COLO668 (cell line): ENCODE measurements at regions not wholly inside any gene's neighbourhood (a gene's known extent, or its start where the extent isn't known, plus 50 kb on each side); places are given as distances from the start of the nearest gene placed in this dataset.

ENCODE experiments used
- DNase-seq: peaks from one replicate; lab custom pipeline; 2025; ENCODE audit not compliant: unreplicated experiment; lab: John Stamatoyannopoulos, UW

DNA sequence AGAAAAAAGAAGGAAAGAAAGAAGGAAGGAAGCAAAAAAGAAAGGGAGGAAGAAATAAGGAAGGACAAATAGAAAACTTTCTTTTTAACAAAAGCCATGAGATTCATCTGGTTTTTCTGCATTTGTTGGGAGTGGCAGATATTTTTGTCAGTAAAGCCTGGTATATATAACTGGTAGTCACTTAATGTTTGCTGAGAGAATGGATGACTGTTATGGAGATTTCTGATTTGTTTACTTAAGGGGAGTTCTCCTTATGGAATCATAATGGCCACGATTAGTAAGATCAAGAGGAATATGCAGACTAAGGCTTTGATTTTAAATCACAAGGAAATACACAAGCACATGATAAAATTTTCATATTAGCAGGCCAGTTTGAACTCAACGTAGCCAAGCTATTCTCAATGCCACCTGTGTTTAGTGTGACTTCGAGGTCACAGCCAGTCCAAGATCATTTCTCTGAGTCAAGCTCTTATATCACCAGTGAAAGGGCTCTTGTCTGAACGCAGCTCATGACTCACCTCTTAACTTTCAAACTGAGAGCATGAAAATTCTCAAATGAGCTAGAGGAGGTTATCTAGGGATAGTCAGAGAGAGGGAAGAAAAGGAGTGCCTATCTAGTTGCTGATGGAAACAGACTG lies 445.1 kb upstream of the ZMIZ1 start:
- DNase-seq = no peak

GRCh38 chr10:78624791-78625190 lies 444.0 kb upstream of the ZMIZ1 start:
- DNase-seq = no peak

DNA sequence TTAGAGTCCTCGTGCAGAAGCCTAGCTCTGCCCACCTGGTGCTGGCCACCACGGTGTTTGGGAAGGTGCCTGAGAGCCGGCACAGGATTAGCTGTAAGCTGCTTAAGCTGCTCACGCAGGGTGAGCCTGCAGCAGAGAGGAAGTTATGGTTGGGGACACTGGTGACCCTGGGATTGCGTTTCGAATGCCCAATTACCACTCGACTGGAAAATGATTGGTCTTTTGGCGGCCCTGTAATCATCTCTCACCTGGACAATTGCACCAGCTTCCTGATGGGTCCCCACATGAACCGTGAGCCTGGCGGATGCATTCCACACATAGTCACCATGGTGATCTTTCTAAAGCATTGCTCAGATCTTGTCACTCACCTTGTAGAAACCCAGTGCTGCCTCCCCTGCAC lies 442.3 kb upstream of the ZMIZ1 start:
- DNase-seq = no peak

DNA sequence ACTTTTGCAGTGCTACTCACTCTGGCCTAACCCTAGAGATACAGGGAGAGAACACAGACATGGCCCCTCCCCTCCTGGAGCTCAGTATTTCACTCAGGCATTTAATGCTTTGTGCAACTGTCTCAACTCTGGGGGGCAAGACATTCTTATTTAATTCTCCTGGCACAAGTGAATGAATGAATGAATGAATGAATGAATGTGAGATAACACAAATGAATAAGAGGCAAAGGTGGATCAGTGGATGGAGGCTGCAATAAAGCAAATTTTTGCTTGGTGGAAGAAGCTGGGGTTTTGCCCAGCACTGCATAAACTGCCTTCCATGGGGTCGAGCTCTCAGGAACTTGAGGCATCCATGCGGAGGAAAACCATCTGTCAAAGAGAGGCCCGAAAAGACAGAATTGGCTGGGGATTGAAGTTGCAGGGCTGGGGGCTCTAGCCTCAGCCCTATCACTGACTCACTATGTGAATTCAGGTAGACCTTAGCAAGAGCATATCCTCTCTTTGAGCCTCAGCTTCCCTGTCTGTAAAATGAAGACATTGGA lies 441.4 kb upstream of the ZMIZ1 start:
- DNase-seq = no peak

GRCh38 chr10:78628976-78629375 lies 439.8 kb upstream of the ZMIZ1 start:
- DNase-seq = no peak

- no peak for DNase-seq
Measured at GRCh38 chr10:78629773-78630172, 439.0 kb upstream of the ZMIZ1 start.

DNA sequence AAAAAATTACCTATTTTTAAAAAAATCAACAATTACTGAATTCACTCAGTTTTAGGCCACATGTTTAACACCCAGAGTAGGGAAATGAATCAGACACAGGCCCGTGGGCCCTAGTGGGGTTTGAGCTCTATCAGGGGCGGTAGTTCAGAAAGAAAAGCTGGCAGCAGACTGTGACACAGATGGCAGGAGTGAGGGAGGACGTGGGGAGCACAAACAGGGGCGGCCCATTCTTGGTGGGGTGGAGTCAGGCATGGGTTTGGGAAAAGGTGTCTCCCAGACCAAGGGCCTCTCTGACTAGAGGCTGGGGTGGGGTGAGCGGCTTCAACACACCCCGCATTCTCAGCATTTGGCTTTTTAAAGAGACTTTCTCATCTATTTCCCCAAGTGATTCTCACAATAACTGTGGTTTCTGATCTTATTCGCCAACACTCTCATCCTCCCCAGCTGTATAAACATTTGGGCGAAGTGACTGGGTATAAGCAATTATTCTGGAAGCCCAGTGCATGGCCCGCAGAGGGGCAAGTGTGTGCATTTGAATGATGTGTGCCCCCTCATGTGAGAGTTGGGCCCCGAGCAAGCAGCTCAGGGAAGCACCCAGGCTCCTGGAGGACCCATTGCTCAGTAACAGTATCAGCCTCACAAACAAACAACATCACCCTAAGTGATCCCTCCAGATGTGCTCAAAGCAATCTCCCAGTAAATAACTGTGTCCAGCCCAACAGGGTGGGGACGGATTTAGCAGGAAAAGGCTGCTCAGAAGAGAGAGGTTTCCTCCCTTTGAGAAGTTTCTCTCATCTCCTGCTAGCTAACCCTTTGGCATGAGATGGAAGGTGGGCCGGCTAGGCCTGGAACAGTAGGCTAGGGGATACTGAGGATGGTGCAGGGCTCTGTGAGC lies 437.6 kb upstream of the ZMIZ1 start:
- no peak for DNase-seq

- no peak for DNase-seq
Measured at GRCh38 chr10:78634389-78634815, 434.4 kb upstream of the ZMIZ1 start.

DNA sequence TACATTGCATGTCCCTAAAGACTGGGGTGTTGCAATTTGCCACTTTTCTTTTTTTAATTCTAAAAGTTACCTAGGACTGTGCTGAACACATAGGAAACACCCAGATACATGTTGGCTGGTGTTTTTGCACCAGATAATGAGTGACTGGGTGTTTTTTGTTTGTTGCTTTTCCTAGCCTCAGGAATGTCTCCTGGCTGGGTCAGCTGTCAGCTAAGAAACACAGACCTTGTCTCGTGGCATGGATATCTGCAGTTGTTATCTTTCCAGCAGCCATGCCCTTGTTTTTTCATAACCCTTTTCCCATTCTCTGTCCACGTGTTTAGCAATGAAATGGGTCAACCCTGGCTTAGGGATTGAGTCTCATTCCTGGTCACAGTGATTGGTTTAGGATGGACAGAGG lies 433.9 kb upstream of the ZMIZ1 start:
- DNase-seq = no peak

- no peak for DNase-seq
Measured at GRCh38 chr10:78639629-78640028, 429.1 kb upstream of the ZMIZ1 start.

DNA sequence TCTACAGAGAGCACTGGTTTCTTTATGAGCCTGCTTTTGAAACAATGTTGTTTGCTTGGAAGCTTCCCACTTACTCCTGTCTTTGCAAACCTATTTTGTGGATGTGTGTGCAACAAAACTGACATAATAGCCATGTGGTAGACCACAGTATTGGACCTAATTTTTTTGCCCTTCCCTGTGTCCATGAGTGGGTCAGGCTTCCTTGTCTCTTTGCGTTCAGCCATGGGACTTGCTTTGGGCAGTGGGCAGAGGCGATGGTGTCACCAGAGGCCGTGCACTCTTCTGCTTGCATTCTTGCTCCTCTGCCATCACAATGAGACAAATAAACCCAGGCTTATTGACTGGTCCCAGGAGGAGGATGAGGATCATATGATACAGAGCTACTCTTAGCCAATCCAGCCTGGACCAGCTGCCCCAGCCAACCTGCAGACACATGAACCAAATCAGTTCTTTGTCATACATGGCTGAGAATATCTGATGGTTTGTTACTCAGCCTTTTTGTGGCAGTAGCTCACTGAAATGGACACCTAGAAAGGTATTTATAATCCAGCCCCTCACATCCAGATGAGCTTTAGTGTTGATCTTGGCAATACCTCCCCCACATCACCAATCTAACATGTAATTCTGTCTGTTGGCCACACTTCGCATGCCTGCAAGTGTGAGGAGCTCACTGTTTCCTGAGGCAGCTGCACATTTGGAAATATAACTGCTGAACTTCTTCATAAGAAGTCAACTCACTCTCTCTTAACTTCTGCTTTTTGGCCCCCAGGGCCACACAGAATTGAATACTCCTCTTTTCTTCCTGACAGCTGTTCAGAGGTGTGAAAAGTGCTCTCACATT lies 427.8 kb upstream of the ZMIZ1 start:
- DNase-seq = no peak

DNA sequence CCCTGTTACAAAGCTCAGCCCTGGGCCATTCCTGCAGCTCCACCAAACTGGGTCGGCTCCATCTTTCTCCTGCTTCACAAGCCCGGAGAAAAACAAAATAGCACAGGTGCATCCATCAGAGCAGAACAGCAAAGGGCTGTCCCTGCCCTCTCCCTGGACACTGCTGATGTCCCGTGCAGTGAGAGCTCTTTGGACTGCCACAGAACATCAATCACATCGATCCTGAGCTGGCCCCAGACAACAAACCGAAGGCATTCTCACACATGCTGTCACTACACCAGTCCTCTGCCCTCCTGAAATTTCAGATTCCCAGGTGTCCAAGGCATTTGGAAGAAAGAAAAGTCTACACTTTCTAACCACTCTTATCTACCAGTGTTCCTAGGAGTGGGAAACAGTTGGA lies 427.1 kb upstream of the ZMIZ1 start:
- no peak for DNase-seq

GRCh38 chr10:78642269-78642816 lies 426.4 kb upstream of the ZMIZ1 start:
- no peak for DNase-seq

GRCh38 chr10:78643513-78643912 lies 425.3 kb upstream of the ZMIZ1 start:
- no peak for DNase-seq

- no peak for DNase-seq
Measured at GRCh38 chr10:78644550-78644949, 424.2 kb upstream of the ZMIZ1 start.

DNA sequence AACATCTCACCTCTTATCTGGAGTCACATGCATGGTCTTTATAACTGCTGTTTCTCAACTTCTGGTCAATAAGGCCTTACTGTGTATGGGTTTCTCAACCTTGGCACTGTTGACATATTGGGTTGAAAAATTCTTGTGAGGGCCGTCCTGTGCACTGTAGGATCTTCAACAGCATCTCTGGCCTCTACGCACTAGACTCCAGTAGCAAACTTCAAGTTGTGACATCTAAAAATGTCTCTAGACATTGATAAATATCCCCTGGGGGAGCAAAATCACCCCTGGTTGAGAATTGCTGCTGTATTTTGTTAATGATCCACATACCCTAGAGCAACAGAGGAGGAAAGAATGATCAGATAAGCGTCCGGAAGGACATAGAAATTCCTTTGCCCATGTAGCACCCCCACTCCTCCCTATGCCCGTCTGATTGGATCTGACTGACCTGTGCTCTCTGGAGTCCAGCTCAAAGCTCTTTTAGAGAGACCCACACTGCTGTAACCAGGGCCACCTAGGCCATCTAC lies 423.5 kb upstream of the ZMIZ1 start:
- DNase-seq = no peak

- DNase-seq = no peak
Measured at GRCh38 chr10:78645975-78646374, 422.8 kb upstream of the ZMIZ1 start.

GRCh38 chr10:78648256-78648860 lies 420.4 kb upstream of the ZMIZ1 start:
- DNase-seq = no peak

DNA sequence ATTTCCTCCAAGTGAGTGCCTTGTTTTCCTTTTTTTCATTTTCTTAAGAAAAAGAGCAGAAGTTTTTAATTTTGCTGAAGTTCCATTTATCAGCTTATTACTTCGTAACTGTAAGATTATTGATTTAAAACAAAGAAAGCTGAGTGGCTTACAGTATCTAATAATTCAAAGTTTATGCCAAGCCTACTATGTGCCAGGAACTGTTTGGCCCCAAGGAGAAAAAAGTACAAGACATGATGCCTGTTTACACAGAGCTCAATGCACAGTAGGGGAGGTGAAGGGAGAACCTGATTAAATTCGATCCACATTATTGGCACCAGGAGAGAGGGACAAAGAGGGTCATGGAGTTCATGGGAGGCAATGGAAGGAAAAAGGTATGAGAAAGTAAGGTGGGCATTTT lies 419.3 kb upstream of the ZMIZ1 start:
- no peak for DNase-seq

GRCh38 chr10:78650122-78650521 lies 418.6 kb upstream of the ZMIZ1 start:
- no peak for DNase-seq
